IMR-90 (cell line): ENCODE measurements at regions not wholly inside any gene's neighbourhood (a gene's known extent, or its start where the extent isn't known, plus 50 kb on each side); places are given as distances from the start of the nearest gene placed in this dataset.

Experiments used
- ATAC-seq: fragments of 200-7000 bp; cut with Tn5 transposase; 2 replicates; pipeline ENCODE4 v1.9.1; 2020; ENCODE audit warnings: low read depth, mild to moderate bottlenecking, moderate library complexity
- BruUV-seq: library from RNA; stranded (reverse); fragments of 400-500 nt; replicated peaks from 2 replicates; lab custom pipeline; 2021; lab: Mats Ljungman, UMichigan
- CTCF ChIA-PET: fragments of 300-600 bp; formaldehyde crosslinking; extraction: SDS; loops from one replicate; lab custom pipeline; 2021; ENCODE audit warnings: antibody characterized with exemption; lab: Yijun Ruan, JAX
- POLR2A ChIA-PET: fragments of 300-600 bp; sonication (Branson Sonifier 250); formaldehyde crosslinking; loops from one replicate; lab custom pipeline; 2022; ENCODE audit warnings: antibody characterized with exemption; ENCODE audit not compliant: unreplicated experiment; lab: Charles Lee
- DNase-seq: peaks from one replicate; pipeline ENCODE4 v3.0.0; 2013
- H2AFZ ChIP-seq: replicated peaks from 2 replicates; pipeline ENCODE3; 2013; ENCODE audit warnings: low read length, mild to moderate bottlenecking; ENCODE audit not compliant: poor library complexity
- H2AK5ac ChIP-seq: 2 replicates; pipeline ENCODE4 v1.6.1; 2013; ENCODE audit warnings: low read depth, low read length, inconsistent platforms
- H2AK9ac ChIP-seq: replicated peaks from 2 replicates; pipeline ENCODE3; 2013; ENCODE audit warnings: mild to moderate bottlenecking, low read depth, low read length, moderate library complexity; ENCODE audit not compliant: poor library complexity
- H2BK120ac ChIP-seq: 2 replicates; pipeline ENCODE4 v1.6.1; 2013; ENCODE audit warnings: low read depth, low read length, inconsistent platforms
- H2BK15ac ChIP-seq: 3 replicates; pipeline ENCODE4 v1.6.1; 2013; ENCODE audit warnings: low read depth, low read length, inconsistent platforms
- H2BK20ac ChIP-seq: 2 replicates; pipeline ENCODE4 v1.6.1; 2013; ENCODE audit warnings: low read depth, mild to moderate bottlenecking, inconsistent platforms, low read length, moderate library complexity
- H2BK5ac ChIP-seq: 2 replicates; pipeline ENCODE4 v1.6.1; 2013; ENCODE audit warnings: mild to moderate bottlenecking, low read depth, low read length, inconsistent platforms; ENCODE audit not compliant: poor library complexity, severe bottlenecking
- H3K14ac ChIP-seq: replicated peaks from 2 replicates; pipeline ENCODE4 v1.6.1; 2013; ENCODE audit warnings: low read depth, low read length, inconsistent platforms
- H3K18ac ChIP-seq: 2 replicates; pipeline ENCODE4 v1.6.1; 2013; ENCODE audit warnings: low read depth, low read length, control low read depth
- H3K23ac ChIP-seq: 2 replicates; pipeline ENCODE4 v1.6.1; 2013; ENCODE audit warnings: low read depth, low read length, inconsistent platforms
- H3K27ac ChIP-seq: 2 replicates; pipeline ENCODE4 v1.5.1; 2013; ENCODE audit warnings: mild to moderate bottlenecking, control low read depth, low read length; ENCODE audit not compliant: insufficient read depth
- H3K27me3 ChIP-seq: 2 replicates; pipeline ENCODE4 v1.6.1; 2013; ENCODE audit warnings: low read length; ENCODE audit not compliant: control insufficient read depth, insufficient read depth
- H3K36me3 ChIP-seq: 2 replicates; pipeline ENCODE4 v1.6.1; 2013; ENCODE audit warnings: low read length, mixed read lengths; ENCODE audit not compliant: control insufficient read depth, insufficient read depth
- H3K4ac ChIP-seq: 2 replicates; pipeline ENCODE4 v1.6.1; 2013; ENCODE audit warnings: low read depth, low read length, inconsistent platforms
- H3K4me1 ChIP-seq: 2 replicates; pipeline ENCODE4 v1.6.1; 2013; ENCODE audit warnings: low read length, mixed read lengths; ENCODE audit not compliant: control insufficient read depth, insufficient read depth
- H3K4me2 ChIP-seq: 2 replicates; pipeline ENCODE4 v1.6.1; 2013; ENCODE audit warnings: low read depth, mild to moderate bottlenecking, control low read depth, low read length, moderate library complexity
- H3K4me3 ChIP-seq: 2 replicates; pipeline ENCODE4 v1.5.1; 2013; ENCODE audit warnings: low read depth, mild to moderate bottlenecking, control low read depth, low read length, moderate library complexity; ENCODE audit not compliant: insufficient read depth
- H3K56ac ChIP-seq: 2 replicates; pipeline ENCODE4 v1.6.1; 2013; ENCODE audit warnings: low read length, inconsistent platforms; ENCODE audit not compliant: insufficient read depth; ENCODE audit errors: extremely low read depth
- H3K79me1 ChIP-seq, 2 experiments: 2 replicates each; pipeline ENCODE4 v1.6.1; 2013; ENCODE audit warnings: low read length in 2 of 2, inconsistent platforms in 1 of 2, low read depth in 1 of 2
- H3K9ac ChIP-seq: 2 replicates; pipeline ENCODE4 v1.6.1; 2013; ENCODE audit warnings: low read depth, low read length, control low read depth
- H3K9me1 ChIP-seq: 2 replicates; pipeline ENCODE4 v1.6.1; 2013; ENCODE audit warnings: low read length, inconsistent platforms; ENCODE audit not compliant: insufficient read depth
- H3K9me3 ChIP-seq: 2 replicates; pipeline ENCODE4 v1.6.1; 2013; ENCODE audit warnings: low read length; ENCODE audit not compliant: control insufficient read depth, insufficient read depth
- H4K20me1 ChIP-seq: 2 replicates; pipeline ENCODE4 v1.6.1; 2013; ENCODE audit warnings: low read length, inconsistent platforms; ENCODE audit not compliant: insufficient read depth
- H4K5ac ChIP-seq: 2 replicates; pipeline ENCODE4 v1.6.1; 2013; ENCODE audit warnings: mild to moderate bottlenecking, low read depth, low read length, control low read depth
- H4K8ac ChIP-seq, 2 experiments: 2 replicates each; pipeline ENCODE4 v1.6.1; 2013; ENCODE audit warnings: low read depth in 2 of 2, low read length in 2 of 2, control low read depth in 1 of 2, inconsistent platforms in 1 of 2
- H4K91ac ChIP-seq: 2 replicates; pipeline ENCODE4 v1.6.1; 2013; ENCODE audit warnings: low read depth, low read length, inconsistent platforms; ENCODE audit not compliant: insufficient read depth
- CTCF ChIP-seq: conservative IDR thresholded peaks from 2 replicates; pipeline ENCODE4 v1.5.1; 2012; ENCODE audit warnings: mild to moderate bottlenecking, low read depth, low read length, improper control_type of control experiment
- RCOR1 ChIP-seq: IDR thresholded peaks from 2 replicates; pipeline ENCODE4 v1.6.1; 2012; ENCODE audit warnings: mild to moderate bottlenecking, low read length, improper control_type of control experiment; ENCODE audit not compliant: insufficient replicate concordance
- USF2 ChIP-seq: fragments of 150-350 bp; IDR thresholded peaks from 2 replicates; pipeline ENCODE4 v1.6.1; 2017; ENCODE audit warnings: mild to moderate bottlenecking, antibody characterized with exemption, low read length, low read depth
- WGBS, 2 experiments: methylation state at CpG; one replicate each; pipeline versions ENCODE4 v1.1.5 to v1.1.7; 2013; ENCODE audit warnings: missing lambda C conversion rate in 2 of 2; ENCODE audit not compliant: insufficient read length in 1 of 2; ENCODE audit errors: extremely low coverage in 2 of 2; 5-methylcytosine and 5-hydroxymethylcytosine counted together
- dilution Hi-C: fragments of 300-500 bp; cut with HindIII; formaldehyde crosslinking; loops from one replicate; pipeline ENCODE4 v1.14.3; 2018; ENCODE audit warnings: low sequenced_read_pairs; ENCODE audit not compliant: unreplicated experiment
- in situ Hi-C: fragments of 300-500 bp; cut with MboI; formaldehyde crosslinking; loops from 3 replicates; pipeline ENCODE4 v1.14.3; 2019; ENCODE audit warnings: low sequenced_read_pairs, inconsistent platforms, mixed read lengths
- intact Hi-C: fragments of 100-400 bp; cut with micrococcal nuclease; formaldehyde crosslinking; loops from 2 replicates; pipeline ENCODE4 v1.10.0; 2022

GRCh38 chr9:3074247-3074646 lies 230.4 kb upstream of the PUM3 start:
- Histone ChIP-seq H2BK20ac (no peak overlapping the region), H4K91ac (no peak overlapping the region), H3K27ac (no peak overlapping the region), H3K14ac (no peak overlapping the region), H2BK120ac (no peak overlapping the region), H3K4me3 (no peak overlapping the region), H2BK15ac (no peak overlapping the region), H3K23ac (no peak overlapping the region), H3K18ac (no peak overlapping the region), H2AK9ac (no peak overlapping the region), H4K5ac (no peak overlapping the region), H3K4me1 (no peaks in the 10 kb centered on the region), H3K4ac (no peak overlapping the region), H3K56ac (no peak overlapping the region), H4K8ac (no peak overlapping the region), H3K4me2 (no peak overlapping the region), H4K20me1 (no peaks in the 10 kb centered on the region), H3K79me1 (no peaks in the 10 kb centered on the region), H2AK5ac (no peak overlapping the region), H3K9me3 (no peaks in the 10 kb centered on the region), H3K9ac (no peak overlapping the region), H2BK5ac (no peak overlapping the region), H3K9me1 (no peaks in the 10 kb centered on the region), H3K27me3 (no peaks in the 10 kb centered on the region), H2AFZ (no peak overlapping the region), H3K36me3 (no peaks in the 10 kb centered on the region)
- dilution Hi-C loops (no loop called here), intact Hi-C loops (no loop called here), in situ Hi-C loops (loop anchor here (25.0 kb wide), 1 partner anchor 112 kb away; no protein-coding TSS in a partner anchor)
- no TSS peak for BruUV-seq
- ChIA-PET CTCF (no interaction called here), POLR2A (no interaction called here)
- TF ChIP-seq USF2 (peak; percentile 32; the same call in 1 of the 2 replicates), RCOR1 (no peak), CTCF (no peak)
- DNase-seq (no peak), ATAC-seq (no peak)
- WGBS, 2 experiments = 40% methylated on average over 1 of the region's 5 CpGs; no CpG with 5 or more reads in 1 of the 2 experiments
